ENCODE measurements at regions not wholly inside any gene's neighbourhood (a gene's known extent, or its start where the extent isn't known, plus 50 kb on each side); places are given as distances from the start of the nearest gene placed in this dataset.

- no peaks in the 10 kb centered on the region for H3K27me3 ChIP-seq
- no peak for DNase-seq
- no peaks in the 10 kb centered on the region for H3K9me3 ChIP-seq
- H3K27ac ChIP-seq, result no peak overlapping the region
- intact Hi-C loops (cut with DNase I), result no loop called here
- TF ChIP-seq POLR2A (IDR thresholded peaks at IDR 0.05) (no peak), CTCF (IDR thresholded peaks at IDR 0.05) (no peak)
- 61% methylated on average over 1 of the region's 1 CpG for WGBS (ENCODE audit: insufficient coverage, low coverage, low lambda C conversion rate, missing lambda C conversion rate)
- H3K4me1 ChIP-seq, result no peaks in the 10 kb centered on the region
- ATAC-seq, result no peak
- H3K4me3 ChIP-seq, result no peak overlapping the region
- no peaks in the 10 kb centered on the region for H3K36me3 ChIP-seq
Measured at GRCh38 chr4:130479020-130479419, 1383.1 kb downstream of the C4orf33 start.

GRCh38 chr4:130479674-130480073 lies 1383.7 kb downstream of the C4orf33 start:
- Histone ChIP-seq H3K36me3 (no peaks in the 10 kb centered on the region), H3K9me3 (no peaks in the 10 kb centered on the region), H3K27ac (no peak overlapping the region), H3K4me1 (no peaks in the 10 kb centered on the region), H3K4me3 (no peak overlapping the region), H3K27me3 (no peaks in the 10 kb centered on the region)
- DNase-seq (no peak), ATAC-seq (no peak)
- WGBS (ENCODE audit: insufficient coverage, low coverage, low lambda C conversion rate, missing lambda C conversion rate), result 58% methylated on average over 2 of the region's 2 CpGs
- no peak for TF ChIP-seq CTCF (IDR thresholded peaks at IDR 0.05)
- TF ChIP-seq POLR2A (IDR thresholded peaks at IDR 0.05), result no peak
- intact Hi-C loops (cut with DNase I), result no loop called here

- Histone ChIP-seq H3K4me1 (no peaks in the 10 kb centered on the region), H3K36me3 (no peaks in the 10 kb centered on the region), H3K4me3 (no peak overlapping the region), H3K9me3 (no peaks in the 10 kb centered on the region), H3K27me3 (no peaks in the 10 kb centered on the region), H3K27ac (no peak overlapping the region)
- intact Hi-C loops (cut with DNase I), result no loop called here
- 70% methylated on average over 5 of the region's 5 CpGs for WGBS (ENCODE audit: insufficient coverage, low coverage, low lambda C conversion rate, missing lambda C conversion rate)
- no peak for TF ChIP-seq POLR2A (IDR thresholded peaks at IDR 0.05)
- DNase-seq (no peak), ATAC-seq (no peak)
Measured at GRCh38 chr4:130484826-130485225, 1388.9 kb downstream of the C4orf33 start.

- Histone ChIP-seq H3K9me3 (no peaks in the 10 kb centered on the region), H3K4me1 (no peaks in the 10 kb centered on the region), H3K36me3 (no peaks in the 10 kb centered on the region), H3K27me3 (no peaks in the 10 kb centered on the region), H3K27ac (no peak overlapping the region), H3K4me3 (no peak overlapping the region)
- WGBS (ENCODE audit: insufficient coverage, low coverage, low lambda C conversion rate, missing lambda C conversion rate), result 70% methylated on average over 3 of the region's 3 CpGs
- intact Hi-C loops (cut with DNase I), result no loop called here
- TF ChIP-seq CTCF (IDR thresholded peaks at IDR 0.05) (no peak), POLR2A (IDR thresholded peaks at IDR 0.05) (no peak)
- ATAC-seq (no peak), DNase-seq (no peak)
Measured at GRCh38 chr4:130485371-130485770, 1389.4 kb downstream of the C4orf33 start.

GRCh38 chr4:130486186-130486585 lies 1390.2 kb downstream of the C4orf33 start:
- no peak for ATAC-seq
- no peaks in the 10 kb centered on the region for H3K4me1 ChIP-seq
- intact Hi-C loops (cut with DNase I), result no loop called here
- TF ChIP-seq CTCF (IDR thresholded peaks at IDR 0.05), result no peak
- no peak overlapping the region for H3K4me3 ChIP-seq
- H3K9me3 ChIP-seq, result no peaks in the 10 kb centered on the region
- H3K27me3 ChIP-seq, result no peaks in the 10 kb centered on the region
- DNase-seq, result no peak
- no peak overlapping the region for H3K27ac ChIP-seq
- no peaks in the 10 kb centered on the region for H3K36me3 ChIP-seq

Measured in right lobe of liver (tissue), 6 donors.